Lung (tissue), 11 donors: ENCODE measurements at regions not wholly inside any gene's neighbourhood (a gene's known extent, or its start where the extent isn't known, plus 50 kb on each side); places are given as distances from the start of the nearest gene placed in this dataset.
"Not testable (repeated sequence)": the region's sequence is repeated elsewhere in the genome, so short reads cannot be mapped to it uniquely, and the experiment has no call there.

ENCODE experiments used
- ATAC-seq: fragments of 200-7000 bp; cut with Tn5 transposase; one replicate; pipeline ENCODE4 v1.9.1; 2020; ENCODE audit warnings: moderate number of reproducible peaks; ENCODE audit not compliant: insufficient read depth, low FRiP score
- DNase-seq, 3 donors: peaks; one replicate each; pipeline ENCODE4 v3.0.0-alpha.2; 2013 to 2017
- H3K27ac ChIP-seq, 2 donors: one replicate each; pipeline ENCODE4 v1.5.1; 2013; ENCODE audit warnings: mild to moderate bottlenecking in 2 of 2, moderate library complexity in 2 of 2, control low read depth in 1 of 2, inconsistent platforms in 1 of 2, low read depth in 1 of 2, low read length in 1 of 2
- H3K27me3 ChIP-seq, 3 donors: one replicate each; pipeline ENCODE4 v1.5.1; 2013; ENCODE audit warnings: low read length in 2 of 3; ENCODE audit not compliant: control insufficient read depth in 3 of 3, insufficient read depth in 3 of 3
- H3K36me3 ChIP-seq, 4 donors: one replicate each; pipeline ENCODE4 v1.5.1; 2013; ENCODE audit warnings: low read length in 4 of 4, mild to moderate bottlenecking in 1 of 4, moderate library complexity in 1 of 4; ENCODE audit not compliant: control insufficient read depth in 4 of 4, insufficient read depth in 4 of 4
- H3K4me1 ChIP-seq, 5 donors: one replicate each; pipeline ENCODE4 v1.5.1; 2013; ENCODE audit warnings: low read length in 5 of 5, mild to moderate bottlenecking in 2 of 5, moderate library complexity in 1 of 5; ENCODE audit not compliant: control insufficient read depth in 5 of 5, insufficient read depth in 5 of 5
- H3K4me3 ChIP-seq: one replicate; pipeline ENCODE4 v1.5.1; 2013; ENCODE audit warnings: mild to moderate bottlenecking, control low read depth, moderate library complexity
- H3K9ac ChIP-seq, 2 donors: one replicate each; pipeline ENCODE4 v1.5.1; 2013; ENCODE audit warnings: low read length in 2 of 2, control low read depth in 1 of 2; ENCODE audit not compliant: insufficient read depth in 1 of 2
- H3K9me3 ChIP-seq, 4 donors: one replicate each; pipeline ENCODE4 v1.5.1; 2013; ENCODE audit warnings: low read length in 3 of 4, mild to moderate bottlenecking in 1 of 4, moderate library complexity in 1 of 4; ENCODE audit not compliant: control insufficient read depth in 4 of 4, insufficient read depth in 3 of 4
- WGBS, 2 donors: extraction: QIAGEN DNeasy Blood & Tissue Kit; methylation state at CpG; one replicate each; pipeline ENCODE4 v1.1.7; 2013; 5-methylcytosine and 5-hydroxymethylcytosine counted together
- TF ChIP-seq, protein P1 (sequence below): IDR thresholded peaks from 2 replicates; pipeline ENCODE4 v1.5.1; 2012; ENCODE audit warnings: mild to moderate bottlenecking; ENCODE audit errors: control extremely low read depth, extremely low read depth
- donor health status: control.
- donor health status: control.
- donor health status: Bipolar disorder and iron deficiency.
- donor health status: healthy.
- donor health status: DM: yes; HTN: yes; CAD: no.

- Histone ChIP-seq H3K27ac (no peak overlapping the region), H3K4me1 (peaks cover 0 to 13% (median 3%) of the 10 kb centered on the region in 5 donors), H3K36me3 (no peaks in the 10 kb centered on the region), H3K9me3 (peaks cover 0 to 2% (median 0%) of the 10 kb centered on the region in 4 donors), H3K4me3 (no peak overlapping the region), H3K27me3 (no peaks in the 10 kb centered on the region), H3K9ac (no peak overlapping the region)
- WGBS, 2 donors, result 55 to 61% methylated on average over 3 of the region's 3 CpGs
- DNase-seq, result no peak
- TF ChIP-seq, protein P1, sequence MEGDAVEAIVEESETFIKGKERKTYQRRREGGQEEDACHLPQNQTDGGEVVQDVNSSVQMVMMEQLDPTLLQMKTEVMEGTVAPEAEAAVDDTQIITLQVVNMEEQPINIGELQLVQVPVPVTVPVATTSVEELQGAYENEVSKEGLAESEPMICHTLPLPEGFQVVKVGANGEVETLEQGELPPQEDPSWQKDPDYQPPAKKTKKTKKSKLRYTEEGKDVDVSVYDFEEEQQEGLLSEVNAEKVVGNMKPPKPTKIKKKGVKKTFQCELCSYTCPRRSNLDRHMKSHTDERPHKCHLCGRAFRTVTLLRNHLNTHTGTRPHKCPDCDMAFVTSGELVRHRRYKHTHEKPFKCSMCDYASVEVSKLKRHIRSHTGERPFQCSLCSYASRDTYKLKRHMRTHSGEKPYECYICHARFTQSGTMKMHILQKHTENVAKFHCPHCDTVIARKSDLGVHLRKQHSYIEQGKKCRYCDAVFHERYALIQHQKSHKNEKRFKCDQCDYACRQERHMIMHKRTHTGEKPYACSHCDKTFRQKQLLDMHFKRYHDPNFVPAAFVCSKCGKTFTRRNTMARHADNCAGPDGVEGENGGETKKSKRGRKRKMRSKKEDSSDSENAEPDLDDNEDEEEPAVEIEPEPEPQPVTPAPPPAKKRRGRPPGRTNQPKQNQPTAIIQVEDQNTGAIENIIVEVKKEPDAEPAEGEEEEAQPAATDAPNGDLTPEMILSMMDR, result no peak
- ATAC-seq, result no peak
Measured at GRCh38 chr1:91605566-91605965, 104.9 kb downstream of the CDC7 start.

DNA sequence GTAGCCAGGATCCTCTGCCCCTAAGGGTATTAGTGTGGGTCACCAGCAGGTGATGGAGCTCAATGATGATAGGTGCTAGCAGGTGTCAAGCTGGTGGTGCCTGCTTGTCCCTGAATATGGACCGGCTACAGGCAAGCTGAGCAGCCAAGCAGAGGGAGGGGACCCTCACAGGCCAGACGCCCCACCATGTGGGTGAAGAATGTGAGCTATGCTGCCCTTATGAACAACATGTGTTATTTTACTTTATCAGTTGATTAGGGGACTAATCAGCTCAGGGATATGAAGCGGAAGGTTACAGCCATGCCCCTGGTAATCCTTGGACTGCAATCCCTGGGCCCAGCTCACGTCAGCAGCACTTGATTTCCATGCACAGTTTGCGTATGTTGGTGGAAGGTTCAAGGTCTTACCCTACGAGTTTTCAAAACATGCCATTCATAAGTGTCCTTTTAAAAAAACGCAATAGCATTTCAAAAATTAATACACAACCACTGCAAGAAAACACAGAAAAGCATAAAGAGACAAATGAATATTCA lies 106.0 kb downstream of the CDC7 start:
- no peak overlapping the region for H3K9ac ChIP-seq
- H3K9me3 ChIP-seq, result peaks cover 0 to 2% (median 0%) of the 10 kb centered on the region in 4 donors
- ATAC-seq (no peak), DNase-seq (no peak)
- TF ChIP-seq, protein P1, result no peak
- no peak overlapping the region for H3K27ac ChIP-seq
- 91 to 93% methylated on average over 7 of the region's 7 CpGs for WGBS, 2 donors
- no peaks in the 10 kb centered on the region for H3K36me3 ChIP-seq
- H3K4me3 ChIP-seq, result no peak overlapping the region
- H3K4me1 ChIP-seq, result peaks cover 0 to 15% (median 2%) of the 10 kb centered on the region in 5 donors
- no peaks in the 10 kb centered on the region for H3K27me3 ChIP-seq

DNA sequence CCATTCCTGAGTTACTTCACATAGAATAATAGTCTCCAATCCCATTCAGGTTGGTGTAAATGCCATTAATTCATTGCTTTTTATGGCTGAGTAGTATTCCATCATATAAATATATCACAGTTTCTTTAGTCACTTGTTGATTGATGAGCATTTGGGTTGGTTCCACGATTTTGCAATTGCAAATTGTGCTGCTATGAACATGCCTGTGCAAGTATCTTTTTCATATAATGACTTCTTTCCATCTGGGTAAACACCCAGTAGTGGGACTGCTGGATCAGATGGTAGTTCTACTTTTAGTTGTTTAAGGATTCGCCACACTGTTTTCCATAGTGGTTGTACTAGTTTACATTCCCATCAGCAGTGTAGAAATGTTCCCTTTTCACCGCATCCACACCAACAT lies 107.0 kb downstream of the CDC7 start:
- not testable (repeated sequence) for H3K9me3 ChIP-seq
- WGBS, 2 donors, result 91 to 92% methylated on average over 3 of the region's 3 CpGs

GRCh38 chr1:91608876-91609275 lies 108.2 kb downstream of the CDC7 start:
- TF ChIP-seq, protein P1, result no peak
- Histone ChIP-seq H3K4me1 (peaks cover 0 to 11% (median 0%) of the 10 kb centered on the region in 5 donors), H3K4me3 (no peak overlapping the region), H3K27me3 (no peaks in the 10 kb centered on the region), H3K27ac (no peak overlapping the region), H3K36me3 (no peaks in the 10 kb centered on the region), H3K9me3 (peaks cover 0 to 2% (median 0%) of the 10 kb centered on the region in 4 donors), H3K9ac (no peak overlapping the region)
- ATAC-seq, result no peak
- WGBS, 2 donors, result 92 to 94% methylated on average over 5 of the region's 5 CpGs
- DNase-seq, result no peak

More for the DNA sequence above, 107.0 kb downstream of the CDC7 start:
- H3K9ac ChIP-seq, H3K36me3 ChIP-seq, H3K27me3 ChIP-seq, DNase-seq, H3K4me3 ChIP-seq, H3K27ac ChIP-seq, ATAC-seq, H3K4me1 ChIP-seq: not testable (repeated sequence)
